ENCODE measurements at regions not wholly inside any gene's neighbourhood (a gene's known extent, or its start where the extent isn't known, plus 50 kb on each side); places are given as distances from the start of the nearest gene placed in this dataset.

DNA sequence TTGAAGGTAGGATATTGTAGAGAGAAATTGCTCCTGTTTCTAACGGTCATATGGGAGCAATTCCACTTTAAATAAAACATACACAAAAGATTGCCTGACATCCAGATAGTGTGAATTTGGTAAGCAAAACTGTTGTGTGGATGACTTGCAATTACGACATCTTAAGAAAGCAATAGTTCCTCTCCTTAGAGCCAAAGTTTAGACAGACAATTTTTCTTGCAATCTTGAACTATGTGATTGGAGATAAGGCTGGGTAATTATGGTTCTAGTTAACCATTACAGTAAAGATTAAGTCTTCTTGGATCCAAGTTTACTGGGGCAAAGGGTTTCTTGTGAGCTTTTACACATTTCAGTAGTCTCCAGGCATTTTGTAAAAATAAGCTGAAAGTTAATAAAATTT lies 1080.6 kb upstream of the CDH6 start:
- DNase-seq (ENCODE audit: low read depth, low spot score), result no peak
- H3K27me3 ChIP-seq (ENCODE audit: control insufficient read depth, insufficient read depth, low read length), result no peaks in the 10 kb centered on the region
- CTCF ChIA-PET, result no interaction called here
- no peak for TF ChIP-seq CTCF (IDR thresholded peaks at IDR 0.05; ENCODE audit: low read depth, low read length)
- H3K9me3 ChIP-seq (ENCODE audit: control insufficient read depth, insufficient read depth, low read length), result peaks cover 3% of the 10 kb centered on the region; the same call in 1 of the 2 replicates
- POLR2A ChIA-PET, result no interaction called here
- H3K27ac ChIP-seq (ENCODE audit: low read depth, low read length), result no peak overlapping the region
- no peak overlapping the region for H3K4me3 ChIP-seq (ENCODE audit: low read depth, low read length)

GRCh38 chr5:30108051-30108450 lies 1085.4 kb upstream of the CDH6 start:
- no peaks in the 10 kb centered on the region for H3K27me3 ChIP-seq (ENCODE audit: control insufficient read depth, insufficient read depth, low read length)
- no peak overlapping the region for H3K27ac ChIP-seq (ENCODE audit: low read depth, low read length)
- ChIA-PET POLR2A (no interaction called here), CTCF (no interaction called here)
- no peak for TF ChIP-seq CTCF (IDR thresholded peaks at IDR 0.05; ENCODE audit: low read depth, low read length)
- no peak overlapping the region for H3K4me3 ChIP-seq (ENCODE audit: low read depth, low read length)
- peaks cover 10% of the 10 kb centered on the region for H3K9me3 ChIP-seq (ENCODE audit: control insufficient read depth, insufficient read depth, low read length)
- no peak for DNase-seq (ENCODE audit: low read depth, low spot score)

DNA sequence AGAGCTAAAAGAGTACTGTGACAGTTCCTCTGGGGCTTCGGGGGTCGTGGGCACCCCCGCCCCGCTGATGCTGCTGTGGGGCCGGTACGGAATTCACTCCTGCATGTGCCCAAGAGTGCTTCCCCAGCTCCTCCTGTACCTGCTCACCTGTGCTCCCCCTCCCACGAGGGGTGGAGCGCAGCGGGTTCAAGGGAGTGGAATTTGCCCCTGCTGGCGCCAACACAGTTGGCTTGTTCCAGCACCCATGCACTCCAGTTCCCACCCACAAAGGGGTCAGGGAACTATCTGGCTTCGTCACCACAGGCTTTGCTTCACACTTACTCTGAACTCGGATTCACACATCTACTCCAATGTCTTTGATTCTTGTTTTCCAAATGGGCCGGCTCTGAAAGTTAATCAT lies 1086.9 kb upstream of the CDH6 start:
- Histone ChIP-seq H3K27me3 (ENCODE audit: control insufficient read depth, insufficient read depth, low read length) (no peaks in the 10 kb centered on the region), H3K27ac (ENCODE audit: low read depth, low read length) (no peak overlapping the region), H3K9me3 (ENCODE audit: control insufficient read depth, insufficient read depth, low read length) (peaks cover 10% of the 10 kb centered on the region), H3K4me3 (ENCODE audit: low read depth, low read length) (no peak overlapping the region)
- CTCF ChIA-PET, result no interaction called here
- POLR2A ChIA-PET, result no interaction called here
- no peak for TF ChIP-seq CTCF (IDR thresholded peaks at IDR 0.05; ENCODE audit: low read depth, low read length)
- DNase-seq (ENCODE audit: low read depth, low spot score), result no peak

DNA sequence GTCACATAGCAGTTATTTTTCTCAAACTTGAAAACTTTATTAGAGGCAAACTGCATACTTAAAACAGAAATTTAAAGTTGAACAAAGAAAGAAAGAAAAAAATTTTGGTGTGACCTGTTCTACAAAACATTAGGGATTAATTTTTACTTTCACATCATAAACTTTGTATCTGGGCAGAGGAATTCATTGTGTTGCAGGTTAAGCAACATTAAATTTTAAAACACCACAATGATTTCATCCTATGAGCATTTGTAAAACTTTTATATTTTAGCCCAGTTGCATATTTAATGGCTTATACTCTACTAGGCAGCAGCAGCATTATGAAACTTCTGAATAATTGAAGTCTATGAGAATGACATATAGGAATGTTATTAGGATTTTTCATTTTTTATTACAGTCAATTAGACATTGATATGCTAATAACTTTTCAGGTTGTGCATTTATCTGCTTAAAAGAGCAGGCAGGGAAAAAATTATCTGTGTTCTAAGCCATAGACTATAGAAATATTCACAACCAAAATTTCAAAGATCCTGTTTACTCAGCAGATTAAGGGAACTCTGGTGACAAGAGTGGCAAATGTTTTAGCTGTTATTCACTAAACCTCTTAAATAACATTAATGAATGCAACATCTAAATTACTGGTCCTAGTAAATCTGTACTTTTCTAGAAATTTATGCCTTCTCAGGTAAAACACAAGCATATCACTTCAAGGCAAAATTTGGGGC lies 1088.5 kb upstream of the CDH6 start:
- H3K9me3 ChIP-seq (ENCODE audit: control insufficient read depth, insufficient read depth, low read length), result peaks cover 10% of the 10 kb centered on the region
- H3K27ac ChIP-seq (ENCODE audit: low read depth, low read length), result no peak overlapping the region
- ChIA-PET POLR2A (no interaction called here), CTCF (no interaction called here)
- H3K4me3 ChIP-seq (ENCODE audit: low read depth, low read length), result no peak overlapping the region
- H3K27me3 ChIP-seq (ENCODE audit: control insufficient read depth, insufficient read depth, low read length), result no peaks in the 10 kb centered on the region
- DNase-seq (ENCODE audit: low read depth, low spot score), result no peak
- no peak for TF ChIP-seq CTCF (IDR thresholded peaks at IDR 0.05; ENCODE audit: low read depth, low read length)

- H3K4me3 ChIP-seq (ENCODE audit: low read depth, low read length), result no peak overlapping the region
- H3K27me3 ChIP-seq (ENCODE audit: control insufficient read depth, insufficient read depth, low read length), result no peaks in the 10 kb centered on the region
- no peak for TF ChIP-seq CTCF (IDR thresholded peaks at IDR 0.05; ENCODE audit: low read depth, low read length)
- DNase-seq (ENCODE audit: low read depth, low spot score), result no peak
- H3K9me3 ChIP-seq (ENCODE audit: control insufficient read depth, insufficient read depth, low read length), result peaks cover 10% of the 10 kb centered on the region
- ChIA-PET POLR2A (no interaction called here), CTCF (no interaction called here)
- no peak overlapping the region for H3K27ac ChIP-seq (ENCODE audit: low read depth, low read length)
Measured at GRCh38 chr5:30103452-30104202, 1089.9 kb upstream of the CDH6 start.
